DND-41 (cell line): ENCODE measurements at regions not wholly inside any gene's neighbourhood (a gene's known extent, or its start where the extent isn't known, plus 50 kb on each side); places are given as distances from the start of the nearest gene placed in this dataset.
"Not testable (repeated sequence)": the region's sequence is repeated elsewhere in the genome, so short reads cannot be mapped to it uniquely, and the experiment has no call there.

Source experiments
- ATAC-seq: fragments of 200-7000 bp; cut with Tn5 transposase; 3 replicates; pipeline ENCODE4 v1.9.1; 2021; ENCODE audit warnings: low read depth; ENCODE audit not compliant: insufficient read depth
- DNase-seq: peaks from one replicate; pipeline ENCODE4 v3.0.0-alpha.2; 2020
- H2AFZ ChIP-seq: 2 replicates; pipeline ENCODE4 v1.6.0; 2012; ENCODE audit warnings: low read depth, low read length
- H3K27ac ChIP-seq: 2 replicates; pipeline ENCODE4 v1.5.1; 2012; ENCODE audit warnings: low read length, inconsistent platforms
- H3K27me3 ChIP-seq: fragments of 200-600 bp; sonication (generic); 2 replicates; pipeline ENCODE4 v1.6.0; 2012; ENCODE audit warnings: low read length, mild to moderate bottlenecking, inconsistent platforms; ENCODE audit not compliant: insufficient read depth, poor library complexity
- H3K36me3 ChIP-seq: 2 replicates; pipeline ENCODE4 v1.5.1; 2012; ENCODE audit warnings: low read length, inconsistent platforms; ENCODE audit not compliant: insufficient read depth
- H3K4me1 ChIP-seq: 2 replicates; pipeline ENCODE4 v1.5.1; 2012; ENCODE audit warnings: mild to moderate bottlenecking, low read length; ENCODE audit not compliant: insufficient read depth
- H3K4me2 ChIP-seq: 2 replicates; pipeline ENCODE4 v1.6.0; 2012; ENCODE audit warnings: mild to moderate bottlenecking, moderate library complexity, low read length, inconsistent platforms; ENCODE audit not compliant: insufficient read depth
- H3K4me3 ChIP-seq, 2 experiments: fragments of 200-600 bp in 1 of 2; shearing (Covaris generic) in 1 of 2; 2 replicates each; pipeline ENCODE4 v1.5.1; 2012 to 2016; ENCODE audit warnings: inconsistent platforms in 2 of 2, low read length in 2 of 2, mild to moderate bottlenecking in 2 of 2, low read depth in 1 of 2, moderate library complexity in 1 of 2
- H3K79me2 ChIP-seq: 2 replicates; pipeline ENCODE4 v1.6.0; 2012; ENCODE audit warnings: low read length, inconsistent platforms; ENCODE audit not compliant: insufficient read depth
- H3K9ac ChIP-seq: 2 replicates; pipeline ENCODE4 v1.6.0; 2012; ENCODE audit warnings: low read depth, mild to moderate bottlenecking, inconsistent platforms, low read length, moderate library complexity
- H3K9me3 ChIP-seq: 2 replicates; pipeline ENCODE4 v1.5.1; 2012; ENCODE audit warnings: low read length, moderate library complexity, mild to moderate bottlenecking, inconsistent platforms; ENCODE audit not compliant: insufficient read depth, severe bottlenecking
- H4K20me1 ChIP-seq: 2 replicates; pipeline ENCODE4 v1.6.0; 2012; ENCODE audit warnings: low read length; ENCODE audit not compliant: insufficient read depth
- EZH2 ChIP-seq: IDR thresholded peaks from 3 replicates; pipeline ENCODE4 v1.6.1; 2012; ENCODE audit warnings: borderline replicate concordance, low read depth, mild to moderate bottlenecking, moderate library complexity, low read length, inconsistent platforms; ENCODE audit not compliant: severe bottlenecking
- TF ChIP-seq, protein P1 (sequence below): IDR thresholded peaks from 2 replicates; pipeline ENCODE4 v1.5.1; 2012; ENCODE audit warnings: borderline replicate concordance, low read length, moderate library complexity, mild to moderate bottlenecking; ENCODE audit not compliant: poor library complexity, severe bottlenecking; ENCODE audit errors: extremely low read depth

DNA sequence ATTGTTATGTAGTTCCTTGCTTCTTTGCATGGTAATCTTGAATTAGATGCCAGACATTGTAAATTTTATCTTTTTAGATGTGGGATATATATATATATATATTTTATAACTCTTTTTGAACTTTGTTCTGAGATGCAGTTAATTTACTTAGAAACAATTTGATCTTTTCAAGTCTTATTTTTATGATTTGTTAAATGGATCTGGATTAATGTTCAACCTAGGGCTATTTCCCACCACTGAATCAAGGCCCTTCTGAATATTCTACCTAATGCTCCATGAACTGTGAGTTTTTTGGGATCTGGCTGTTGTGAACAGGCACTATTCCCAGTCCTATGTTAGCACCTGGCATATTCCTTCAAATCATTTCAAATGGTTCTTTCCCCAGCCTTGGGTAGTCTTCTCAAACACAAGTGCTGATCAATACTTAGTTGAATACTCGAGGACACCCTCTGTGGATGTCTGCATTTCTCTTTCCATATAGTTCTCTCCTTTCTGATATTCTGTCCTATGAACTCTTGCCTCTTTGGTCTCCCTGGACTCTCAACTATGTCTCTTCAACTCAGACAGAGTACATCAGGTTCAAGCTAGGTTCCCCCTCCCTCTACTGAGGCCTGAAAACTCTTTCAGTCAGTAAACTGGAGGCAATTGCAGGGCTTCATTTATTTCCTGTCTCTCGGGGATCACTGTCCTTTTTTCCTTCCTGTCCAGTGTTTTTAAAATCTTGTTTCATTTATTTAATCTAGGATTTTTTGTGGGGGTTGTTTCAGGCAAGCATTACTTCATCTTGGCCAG is 1538.1 kb downstream of the KHDRBS2 start:
- not testable (repeated sequence) for H3K9me3 ChIP-seq, H3K27me3 ChIP-seq, DNase-seq, H3K79me2 ChIP-seq, H3K4me2 ChIP-seq, H3K9ac ChIP-seq, H3K36me3 ChIP-seq, ATAC-seq, H4K20me1 ChIP-seq, H2AFZ ChIP-seq, H3K4me1 ChIP-seq, H3K4me3 ChIP-seq, H3K27ac ChIP-seq

DNA sequence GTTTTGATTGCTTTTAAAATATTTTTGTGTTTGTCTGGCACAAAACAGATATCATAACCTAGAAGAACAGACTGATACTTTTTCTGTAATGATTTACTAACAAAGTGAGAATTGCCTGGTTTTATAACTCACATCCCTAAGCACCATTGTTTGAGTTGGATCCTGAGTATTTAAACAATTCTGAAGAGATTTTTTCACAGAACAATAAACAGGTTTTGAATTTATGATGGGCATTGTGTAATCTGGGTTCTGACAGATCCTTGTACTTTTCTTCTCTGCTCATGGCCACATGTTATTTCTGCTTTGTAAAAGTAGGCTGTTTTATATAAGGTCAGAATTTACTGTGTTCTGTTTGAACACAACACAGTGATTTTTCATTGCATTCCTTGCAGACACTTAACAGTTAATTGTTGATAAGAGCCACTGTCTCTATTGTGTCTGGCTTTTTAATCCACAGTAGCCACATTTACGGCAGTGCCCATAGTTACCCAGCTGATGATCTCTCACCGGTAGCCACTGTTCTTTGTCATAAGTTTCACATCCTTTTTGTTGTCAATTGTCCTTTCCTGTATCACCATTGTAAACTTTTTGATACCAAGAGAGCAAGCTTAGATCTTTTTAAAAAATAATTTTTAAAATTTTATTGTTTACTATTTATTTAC is 1548.1 kb downstream of the KHDRBS2 start:
- H3K36me3 ChIP-seq, H4K20me1 ChIP-seq, H3K79me2 ChIP-seq, ATAC-seq, H3K9me3 ChIP-seq, H3K4me2 ChIP-seq, H3K27me3 ChIP-seq, H3K9ac ChIP-seq, H2AFZ ChIP-seq, H3K4me3 ChIP-seq, DNase-seq, H3K4me1 ChIP-seq, H3K27ac ChIP-seq: not testable (repeated sequence)

DNA sequence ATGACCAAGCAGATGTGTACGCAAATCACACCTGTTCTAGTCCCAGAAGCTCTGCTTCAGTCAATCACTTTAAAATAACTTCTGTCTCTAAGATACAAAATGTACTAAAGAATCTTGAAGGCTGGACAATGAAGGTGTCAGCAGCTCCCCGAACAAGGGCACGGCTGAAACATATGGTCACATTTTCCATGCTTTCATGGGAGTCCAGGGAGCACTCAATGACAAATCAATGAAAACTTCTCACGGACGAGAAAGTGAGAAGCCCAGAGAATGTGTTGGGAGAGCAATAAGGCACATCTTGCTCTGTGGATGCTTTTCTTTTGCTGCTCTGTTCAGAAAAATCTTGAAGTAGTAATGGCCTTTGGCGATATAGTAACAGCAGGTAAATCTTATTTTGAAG is 1548.7 kb downstream of the KHDRBS2 start:
- not testable (repeated sequence) for H3K9ac ChIP-seq, H3K4me1 ChIP-seq, H3K79me2 ChIP-seq, H3K9me3 ChIP-seq, H3K27ac ChIP-seq, DNase-seq, H3K4me2 ChIP-seq, H3K4me3 ChIP-seq, ATAC-seq, H2AFZ ChIP-seq, H4K20me1 ChIP-seq, H3K27me3 ChIP-seq, H3K36me3 ChIP-seq

DNA sequence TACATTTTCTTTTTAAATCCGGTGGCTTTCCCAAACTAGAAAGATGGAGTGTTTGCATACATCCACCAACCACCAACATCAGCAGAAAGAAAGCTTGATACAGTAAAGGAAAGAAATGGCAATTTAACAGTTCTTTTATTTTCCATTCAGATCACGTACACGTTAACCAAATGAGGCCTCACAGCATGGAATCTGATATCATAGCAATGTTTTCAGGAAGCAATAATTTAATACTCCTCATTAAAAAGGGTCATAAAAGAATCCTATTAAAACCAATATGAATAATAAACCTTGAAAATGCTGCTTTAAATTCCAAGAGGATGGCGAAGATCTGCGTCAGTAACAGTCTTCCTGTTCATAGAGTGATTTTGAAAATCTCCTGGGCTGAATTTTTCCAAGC is 1562.1 kb downstream of the KHDRBS2 start:
- H3K4me1 ChIP-seq, H3K27ac ChIP-seq, ATAC-seq, H4K20me1 ChIP-seq, H3K9me3 ChIP-seq, DNase-seq, H3K9ac ChIP-seq, H3K27me3 ChIP-seq, H3K36me3 ChIP-seq, H3K79me2 ChIP-seq, H2AFZ ChIP-seq, H3K4me2 ChIP-seq, H3K4me3 ChIP-seq: not testable (repeated sequence)

DNA sequence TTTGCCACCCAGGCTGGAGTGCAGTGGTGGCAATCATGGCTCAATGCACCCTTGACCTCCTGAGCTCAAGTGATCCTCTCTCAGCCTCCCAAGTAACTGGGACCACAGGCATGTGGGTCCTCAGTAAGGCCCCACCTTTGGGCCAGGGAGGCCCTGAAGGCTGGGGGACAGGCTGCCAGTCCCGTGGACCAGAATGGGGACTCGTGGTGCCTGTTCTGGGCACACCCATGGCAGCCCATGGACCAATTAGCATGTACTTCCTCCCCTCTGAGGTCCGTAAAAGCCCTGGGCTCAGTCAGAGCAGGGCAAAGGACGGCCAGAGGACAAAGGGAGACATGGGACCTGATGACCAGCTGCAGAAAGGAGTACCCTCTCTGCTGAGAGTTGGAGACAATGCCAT is 1590.8 kb downstream of the KHDRBS2 start:
- ATAC-seq (no peak), DNase-seq (no peak)
- Histone ChIP-seq H3K4me3 (no peak overlapping the region), H3K9me3 (no peaks in the 10 kb centered on the region), H2AFZ (no peak overlapping the region; the same call in 1 of the 2 replicates), H3K4me1 (no peaks in the 10 kb centered on the region), H3K36me3 (no peaks in the 10 kb centered on the region), H3K27ac (no peak overlapping the region), H3K9ac (no peak overlapping the region), H4K20me1 (no peaks in the 10 kb centered on the region), H3K79me2 (no peaks in the 10 kb centered on the region), H3K27me3 (no peaks in the 10 kb centered on the region), H3K4me2 (no peak overlapping the region)
- TF ChIP-seq, protein P1, sequence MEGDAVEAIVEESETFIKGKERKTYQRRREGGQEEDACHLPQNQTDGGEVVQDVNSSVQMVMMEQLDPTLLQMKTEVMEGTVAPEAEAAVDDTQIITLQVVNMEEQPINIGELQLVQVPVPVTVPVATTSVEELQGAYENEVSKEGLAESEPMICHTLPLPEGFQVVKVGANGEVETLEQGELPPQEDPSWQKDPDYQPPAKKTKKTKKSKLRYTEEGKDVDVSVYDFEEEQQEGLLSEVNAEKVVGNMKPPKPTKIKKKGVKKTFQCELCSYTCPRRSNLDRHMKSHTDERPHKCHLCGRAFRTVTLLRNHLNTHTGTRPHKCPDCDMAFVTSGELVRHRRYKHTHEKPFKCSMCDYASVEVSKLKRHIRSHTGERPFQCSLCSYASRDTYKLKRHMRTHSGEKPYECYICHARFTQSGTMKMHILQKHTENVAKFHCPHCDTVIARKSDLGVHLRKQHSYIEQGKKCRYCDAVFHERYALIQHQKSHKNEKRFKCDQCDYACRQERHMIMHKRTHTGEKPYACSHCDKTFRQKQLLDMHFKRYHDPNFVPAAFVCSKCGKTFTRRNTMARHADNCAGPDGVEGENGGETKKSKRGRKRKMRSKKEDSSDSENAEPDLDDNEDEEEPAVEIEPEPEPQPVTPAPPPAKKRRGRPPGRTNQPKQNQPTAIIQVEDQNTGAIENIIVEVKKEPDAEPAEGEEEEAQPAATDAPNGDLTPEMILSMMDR: no peak
- no peak for TF ChIP-seq EZH2
